ENCODE measurements at regions not wholly inside any gene's neighbourhood (a gene's known extent, or its start where the extent isn't known, plus 50 kb on each side); places are given as distances from the start of the nearest gene placed in this dataset.

GRCh38 chr3:174460831-174461230 lies 398.3 kb upstream of the NAALADL2 start:
- H3K36me3 ChIP-seq (ENCODE audit: insufficient read depth, low read length, poor library complexity, severe bottlenecking) = no peaks in the 10 kb centered on the region
- ChIA-PET POLR2A (ENCODE audit: low non-redundant PET) (no interaction called here), CTCF (no interaction called here)
- H3K27ac ChIP-seq (ENCODE audit: low read depth, low read length, poor library complexity, severe bottlenecking) = no peak overlapping the region
- no peak overlapping the region for H3K4me3 ChIP-seq (ENCODE audit: low read depth, low read length, poor library complexity, severe bottlenecking)
- TF ChIP-seq, protein P1, sequence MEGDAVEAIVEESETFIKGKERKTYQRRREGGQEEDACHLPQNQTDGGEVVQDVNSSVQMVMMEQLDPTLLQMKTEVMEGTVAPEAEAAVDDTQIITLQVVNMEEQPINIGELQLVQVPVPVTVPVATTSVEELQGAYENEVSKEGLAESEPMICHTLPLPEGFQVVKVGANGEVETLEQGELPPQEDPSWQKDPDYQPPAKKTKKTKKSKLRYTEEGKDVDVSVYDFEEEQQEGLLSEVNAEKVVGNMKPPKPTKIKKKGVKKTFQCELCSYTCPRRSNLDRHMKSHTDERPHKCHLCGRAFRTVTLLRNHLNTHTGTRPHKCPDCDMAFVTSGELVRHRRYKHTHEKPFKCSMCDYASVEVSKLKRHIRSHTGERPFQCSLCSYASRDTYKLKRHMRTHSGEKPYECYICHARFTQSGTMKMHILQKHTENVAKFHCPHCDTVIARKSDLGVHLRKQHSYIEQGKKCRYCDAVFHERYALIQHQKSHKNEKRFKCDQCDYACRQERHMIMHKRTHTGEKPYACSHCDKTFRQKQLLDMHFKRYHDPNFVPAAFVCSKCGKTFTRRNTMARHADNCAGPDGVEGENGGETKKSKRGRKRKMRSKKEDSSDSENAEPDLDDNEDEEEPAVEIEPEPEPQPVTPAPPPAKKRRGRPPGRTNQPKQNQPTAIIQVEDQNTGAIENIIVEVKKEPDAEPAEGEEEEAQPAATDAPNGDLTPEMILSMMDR (conservative IDR thresholded peaks at IDR 0.05; ENCODE audit: low read depth, low read length) = no peak
- TF ChIP-seq EZH2 (IDR thresholded peaks at IDR 0.05; ENCODE audit: borderline replicate concordance, low read depth, low read length, poor library complexity, severe bottlenecking) = no peak
- BruUV-seq (replicated peaks) = no TSS peak
- H3K4me1 ChIP-seq (ENCODE audit: insufficient read depth, low read length, poor library complexity, severe bottlenecking) = no peaks in the 10 kb centered on the region
- H3K27me3 ChIP-seq (replicated peaks; ENCODE audit: insufficient read depth, low read depth, low read length, poor library complexity) = no peaks in the 10 kb centered on the region
- intact Hi-C loops (cut with micrococcal nuclease; ENCODE audit: unreplicated experiment) = no loop called here
- H3K9me3 ChIP-seq (ENCODE audit: low read depth, low read length, poor library complexity, severe bottlenecking) = no peaks in the 10 kb centered on the region
- DNase-seq (ENCODE audit: low spot score) = no peak

DNA sequence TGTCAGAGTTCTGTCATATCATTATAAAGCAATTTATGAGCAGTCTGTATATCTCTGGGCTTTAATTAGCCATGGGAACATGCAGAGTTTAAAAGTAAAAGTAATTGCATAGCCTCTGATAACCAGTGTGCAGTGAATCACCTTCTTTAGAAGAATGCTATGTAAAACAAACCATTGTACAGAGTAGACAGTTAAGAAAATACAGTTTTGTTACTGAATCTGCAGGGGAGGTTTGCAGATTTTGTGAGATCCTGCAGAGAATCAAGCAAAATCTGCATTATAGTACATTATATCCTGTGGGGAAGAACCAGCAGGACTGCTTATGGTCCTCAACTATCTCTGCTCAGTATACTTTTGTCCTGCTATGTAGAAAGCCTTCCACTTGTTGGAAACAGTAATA lies 396.2 kb upstream of the NAALADL2 start:
- Histone ChIP-seq H3K9me3 (ENCODE audit: low read depth, low read length, poor library complexity, severe bottlenecking) (no peaks in the 10 kb centered on the region), H3K4me3 (ENCODE audit: low read depth, low read length, poor library complexity, severe bottlenecking) (no peak overlapping the region), H3K27me3 (replicated peaks; ENCODE audit: insufficient read depth, low read depth, low read length, poor library complexity) (no peaks in the 10 kb centered on the region), H3K4me1 (ENCODE audit: insufficient read depth, low read length, poor library complexity, severe bottlenecking) (no peaks in the 10 kb centered on the region), H3K36me3 (ENCODE audit: insufficient read depth, low read length, poor library complexity, severe bottlenecking) (no peaks in the 10 kb centered on the region), H3K27ac (ENCODE audit: low read depth, low read length, poor library complexity, severe bottlenecking) (no peak overlapping the region)
- no TSS peak for BruUV-seq (replicated peaks)
- ChIA-PET POLR2A (ENCODE audit: low non-redundant PET) (no interaction called here), CTCF (no interaction called here)
- intact Hi-C loops (cut with micrococcal nuclease; ENCODE audit: unreplicated experiment) = no loop called here
- TF ChIP-seq, protein P1 (conservative IDR thresholded peaks at IDR 0.05; ENCODE audit: low read depth, low read length) = no peak
- no peak for TF ChIP-seq EZH2 (IDR thresholded peaks at IDR 0.05; ENCODE audit: borderline replicate concordance, low read depth, low read length, poor library complexity, severe bottlenecking)
- DNase-seq (ENCODE audit: low spot score) = no peak

GRCh38 chr3:174465177-174465576 lies 394.0 kb upstream of the NAALADL2 start:
- POLR2A ChIA-PET (ENCODE audit: low non-redundant PET) = no interaction called here
- DNase-seq (ENCODE audit: low spot score) = no peak
- no TSS peak for BruUV-seq (replicated peaks)
- CTCF ChIA-PET = no interaction called here
- Histone ChIP-seq H3K9me3 (ENCODE audit: low read depth, low read length, poor library complexity, severe bottlenecking) (no peaks in the 10 kb centered on the region), H3K4me3 (ENCODE audit: low read depth, low read length, poor library complexity, severe bottlenecking) (no peak overlapping the region), H3K4me1 (ENCODE audit: insufficient read depth, low read length, poor library complexity, severe bottlenecking) (no peaks in the 10 kb centered on the region), H3K27ac (ENCODE audit: low read depth, low read length, poor library complexity, severe bottlenecking) (no peak overlapping the region), H3K27me3 (replicated peaks; ENCODE audit: insufficient read depth, low read depth, low read length, poor library complexity) (no peaks in the 10 kb centered on the region), H3K36me3 (ENCODE audit: insufficient read depth, low read length, poor library complexity, severe bottlenecking) (no peaks in the 10 kb centered on the region)
- intact Hi-C loops (cut with micrococcal nuclease; ENCODE audit: unreplicated experiment) = no loop called here
- TF ChIP-seq, protein P1 (conservative IDR thresholded peaks at IDR 0.05; ENCODE audit: low read depth, low read length) = no peak

Measured in A673 (cell line).